ENCODE measurements at regions not wholly inside any gene's neighbourhood (a gene's known extent, or its start where the extent isn't known, plus 50 kb on each side); places are given as distances from the start of the nearest gene placed in this dataset.

DNA sequence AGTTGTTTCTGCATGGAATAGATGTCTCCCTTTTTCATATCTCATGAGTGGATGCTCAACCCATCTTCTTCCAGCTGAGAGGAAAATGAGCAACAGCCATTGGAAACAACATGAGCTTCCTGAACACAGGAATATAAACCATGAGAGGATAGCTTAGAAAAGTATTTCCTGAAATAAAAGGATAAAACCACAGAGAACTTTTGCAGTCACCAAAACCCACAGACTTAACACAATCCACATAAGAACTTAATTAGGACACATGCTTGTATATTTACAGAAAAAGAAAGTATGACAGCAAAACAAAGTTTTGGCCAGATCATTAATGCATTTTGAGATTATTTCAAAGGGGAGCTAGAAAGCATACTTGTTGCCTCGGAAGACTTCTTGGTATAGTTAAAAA lies 180.5 kb upstream of the RASGRP1 start:
- Histone ChIP-seq H3K27me3 (no peaks in the 10 kb centered on the region), H3K36me3 (no peaks in the 10 kb centered on the region), H3K9me3 (no peaks in the 10 kb centered on the region), H3K4me3 (no peak overlapping the region), H3K4me1 (no peaks in the 10 kb centered on the region), H3K27ac (no peak overlapping the region)
- ATAC-seq (no peak), DNase-seq (no peak)
- intact Hi-C loops (cut with DNase I): loop anchor here in 1 of 10 donors (2.0 kb wide), 1 partner anchor 48 kb away; no protein-coding TSS in a partner anchor
- 83 to 97% methylated on average over 1 of the region's 1 CpG for WGBS, 2 donors
- TF ChIP-seq, protein P1, sequence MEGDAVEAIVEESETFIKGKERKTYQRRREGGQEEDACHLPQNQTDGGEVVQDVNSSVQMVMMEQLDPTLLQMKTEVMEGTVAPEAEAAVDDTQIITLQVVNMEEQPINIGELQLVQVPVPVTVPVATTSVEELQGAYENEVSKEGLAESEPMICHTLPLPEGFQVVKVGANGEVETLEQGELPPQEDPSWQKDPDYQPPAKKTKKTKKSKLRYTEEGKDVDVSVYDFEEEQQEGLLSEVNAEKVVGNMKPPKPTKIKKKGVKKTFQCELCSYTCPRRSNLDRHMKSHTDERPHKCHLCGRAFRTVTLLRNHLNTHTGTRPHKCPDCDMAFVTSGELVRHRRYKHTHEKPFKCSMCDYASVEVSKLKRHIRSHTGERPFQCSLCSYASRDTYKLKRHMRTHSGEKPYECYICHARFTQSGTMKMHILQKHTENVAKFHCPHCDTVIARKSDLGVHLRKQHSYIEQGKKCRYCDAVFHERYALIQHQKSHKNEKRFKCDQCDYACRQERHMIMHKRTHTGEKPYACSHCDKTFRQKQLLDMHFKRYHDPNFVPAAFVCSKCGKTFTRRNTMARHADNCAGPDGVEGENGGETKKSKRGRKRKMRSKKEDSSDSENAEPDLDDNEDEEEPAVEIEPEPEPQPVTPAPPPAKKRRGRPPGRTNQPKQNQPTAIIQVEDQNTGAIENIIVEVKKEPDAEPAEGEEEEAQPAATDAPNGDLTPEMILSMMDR (IDR thresholded peaks at IDR 0.05): no peak

DNA sequence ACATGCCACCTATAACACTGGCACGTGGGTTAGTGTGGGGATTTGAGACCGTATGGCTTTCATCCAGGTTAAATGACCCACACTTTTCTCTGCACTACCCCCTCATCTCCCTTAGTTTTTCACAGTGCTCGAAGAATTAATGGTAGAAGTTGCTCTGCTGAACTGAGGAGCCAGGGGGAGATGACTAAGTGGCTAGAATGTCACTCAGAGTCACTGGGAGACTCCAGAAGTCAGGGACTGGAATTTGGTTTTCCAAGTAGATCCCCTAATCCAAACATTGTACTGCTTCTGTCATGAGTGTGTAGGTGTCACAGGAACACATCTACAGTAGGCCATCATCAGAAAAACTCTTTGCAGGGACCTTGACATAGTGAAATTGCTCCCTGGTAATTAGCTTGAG lies 181.0 kb upstream of the RASGRP1 start:
- Histone ChIP-seq H3K27ac (no peak overlapping the region), H3K27me3 (no peaks in the 10 kb centered on the region)
- intact Hi-C loops (cut with DNase I): loop anchor here in 1 of 10 donors (2.0 kb wide), 1 partner anchor 47 kb away; no protein-coding TSS in a partner anchor

DNA sequence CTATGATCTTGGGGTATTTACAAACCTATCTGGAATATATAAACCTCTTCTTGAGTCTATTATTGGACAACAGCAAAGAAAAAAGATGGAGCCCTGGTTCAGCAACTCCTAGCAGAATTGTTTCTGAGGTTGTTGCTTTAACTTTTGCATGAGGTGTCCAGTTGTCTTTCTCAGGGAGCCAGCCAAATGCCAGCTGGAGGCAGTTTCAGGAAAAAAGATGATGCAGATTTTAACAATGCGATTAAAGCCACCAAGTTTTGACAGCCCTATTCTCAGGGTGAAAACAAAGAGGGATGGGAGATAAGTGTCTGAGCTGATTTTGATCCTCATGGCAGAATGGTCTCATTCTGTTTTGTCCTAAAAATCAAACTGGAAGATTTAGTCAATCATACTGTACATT lies 181.6 kb upstream of the RASGRP1 start:
- H3K27ac ChIP-seq: no peak overlapping the region
- no peaks in the 10 kb centered on the region for H3K9me3 ChIP-seq
- WGBS, 2 donors: 89 to 96% methylated on average over 1 of the region's 1 CpG
- H3K27me3 ChIP-seq: no peaks in the 10 kb centered on the region
- intact Hi-C loops (cut with DNase I): no loop called here
- no peak for ATAC-seq
- no peaks in the 10 kb centered on the region for H3K36me3 ChIP-seq
- TF ChIP-seq, protein P1 (IDR thresholded peaks at IDR 0.05): no peak
- no peak for DNase-seq
- H3K4me1 ChIP-seq: no peaks in the 10 kb centered on the region
- no peak overlapping the region for H3K4me3 ChIP-seq

More for the DNA sequence above, 181.0 kb upstream of the RASGRP1 start:
- Histone ChIP-seq H3K36me3 (no peaks in the 10 kb centered on the region), H3K4me1 (no peaks in the 10 kb centered on the region), H3K4me3 (no peak overlapping the region), H3K9me3 (no peaks in the 10 kb centered on the region)
- ATAC-seq (no peak), DNase-seq (no peak)
- WGBS, 2 donors: 78 to 85% methylated on average over 3 of the region's 3 CpGs
- TF ChIP-seq, protein P1 (IDR thresholded peaks at IDR 0.05): no peak

DNA sequence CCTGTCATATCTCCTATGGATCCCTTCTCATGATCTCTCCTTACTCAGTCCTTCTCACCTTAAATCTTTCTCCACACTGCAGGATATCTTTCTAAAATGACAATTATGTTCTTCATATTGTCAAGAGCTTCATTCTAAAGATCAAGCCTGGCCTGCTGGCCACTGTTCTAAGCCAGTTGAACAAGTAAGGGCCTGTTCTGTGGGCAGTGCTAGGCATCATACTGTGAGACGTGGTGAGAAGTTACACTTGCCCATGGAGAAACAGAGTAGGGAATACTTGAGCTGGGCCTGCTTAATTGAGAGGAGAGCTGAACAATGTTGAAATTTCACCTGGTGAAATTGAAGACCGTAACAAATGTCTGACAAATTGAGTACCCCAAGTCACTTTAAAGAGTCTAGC lies 184.1 kb upstream of the RASGRP1 start:
- DNase-seq (no peak), ATAC-seq (no peak)
- no peaks in the 10 kb centered on the region for H3K4me1 ChIP-seq
- no peaks in the 10 kb centered on the region for H3K9me3 ChIP-seq
- TF ChIP-seq, protein P1 (IDR thresholded peaks at IDR 0.05): no peak
- intact Hi-C loops (cut with DNase I): no loop called here
- no peaks in the 10 kb centered on the region for H3K36me3 ChIP-seq
- no peak overlapping the region for H3K4me3 ChIP-seq
- peaks cover 0 to 4% (median 0%) of the 10 kb centered on the region in 7 donors for H3K27me3 ChIP-seq
- H3K27ac ChIP-seq: no peak overlapping the region
- WGBS, 2 donors: 89 to 96% methylated on average over 2 of the region's 2 CpGs

Data from heart right ventricle (tissue), 16 donors.